ENCODE measurements at regions not wholly inside any gene's neighbourhood (a gene's known extent, or its start where the extent isn't known, plus 50 kb on each side); places are given as distances from the start of the nearest gene placed in this dataset.

DNA sequence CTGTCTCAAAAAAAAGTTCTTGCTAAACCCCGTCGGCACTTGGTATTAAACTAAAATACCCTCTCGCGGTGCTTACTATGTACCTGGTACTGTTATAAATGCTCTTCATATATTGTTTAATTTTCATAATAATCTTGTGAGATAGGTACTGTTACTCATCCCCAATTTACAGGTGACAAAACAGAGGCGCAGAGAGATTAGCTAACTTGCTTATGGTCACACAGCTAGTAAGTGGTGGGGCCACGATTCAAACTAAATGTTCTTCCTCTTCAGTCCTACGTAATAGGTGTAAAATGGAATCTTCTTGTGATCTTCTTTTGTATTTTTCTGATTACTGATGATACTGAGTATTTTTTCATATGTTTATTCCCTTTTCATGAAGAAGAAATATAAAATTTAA is 51.3 kb downstream of the TET3 start:
- Histone ChIP-seq H3K27ac (ENCODE audit: low read length) (no peak overlapping the region), H2AFZ (ENCODE audit: low read length) (no peak overlapping the region)

DNA sequence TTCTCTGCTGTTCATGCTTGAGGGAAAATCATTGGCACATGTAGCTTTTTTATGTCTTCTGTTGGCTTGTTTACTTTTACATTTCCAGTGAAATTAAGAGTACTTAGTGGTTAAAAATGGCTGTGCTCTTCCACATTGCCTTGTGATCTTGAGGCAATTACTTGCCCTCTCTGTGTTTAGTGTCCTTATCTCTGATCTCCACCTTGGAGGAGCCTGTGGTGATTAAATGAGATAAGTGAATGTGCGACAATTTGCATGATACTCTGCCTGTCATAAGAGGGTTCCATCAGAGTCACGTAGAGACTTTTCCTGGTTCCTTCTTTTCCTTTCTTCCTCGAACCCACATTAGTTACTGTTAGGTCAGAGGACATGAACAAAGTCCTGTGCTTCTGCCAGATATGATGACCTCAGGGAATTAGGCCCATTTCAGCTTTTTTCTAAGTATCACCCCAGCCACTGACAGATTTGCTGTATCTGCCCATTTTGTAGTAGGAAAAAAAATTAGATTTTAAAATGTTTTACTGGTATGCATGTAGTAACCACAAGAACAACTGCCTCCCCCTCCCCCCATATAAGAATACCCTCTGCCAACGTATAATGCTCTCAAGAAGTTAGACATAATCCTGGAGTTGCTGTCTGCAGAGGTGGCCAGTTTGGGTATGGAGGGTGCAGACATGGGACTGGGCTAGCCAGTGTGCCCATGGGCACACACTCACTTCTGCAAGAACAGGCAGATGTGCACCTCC is 51.9 kb downstream of the TET3 start:
- Histone ChIP-seq H3F3A (ENCODE audit: insufficient read depth, low read length) (peaks cover 17% of the 10 kb centered on the region), H2AFZ (ENCODE audit: low read length) (no peak overlapping the region), H3K9ac (ENCODE audit: low read length) (no peak overlapping the region), H3K27ac (ENCODE audit: low read length) (no peak overlapping the region), H3K4me1 (ENCODE audit: low read length) (peaks cover 26% of the 10 kb centered on the region), H4K20me1 (ENCODE audit: insufficient read depth, low read length) (no peaks in the 10 kb centered on the region; the same call in 1 of the 2 replicates), H3K4me3 (ENCODE audit: low read length) (no peak overlapping the region), H3K27me3 (replicated peaks; ENCODE audit: insufficient read depth, low read length) (no peaks in the 10 kb centered on the region), H3K9me2 (replicated peaks; ENCODE audit: insufficient read depth, low read length) (no peaks in the 10 kb centered on the region), H3K36me3 (replicated peaks; ENCODE audit: insufficient read depth, low read length) (no peaks in the 10 kb centered on the region), H3K79me2 (ENCODE audit: low read length) (peaks cover 80% of the 10 kb centered on the region), H3K4me2 (ENCODE audit: low read depth, low read length) (no peak overlapping the region), H3K9me3 (replicated peaks; ENCODE audit: insufficient read depth, low read length) (no peaks in the 10 kb centered on the region)
- TF ChIP-seq EZH2phosphoT487 (IDR thresholded peaks at IDR 0.05; ENCODE audit: low read length), result no peak
- TF ChIP-seq, protein P1, sequence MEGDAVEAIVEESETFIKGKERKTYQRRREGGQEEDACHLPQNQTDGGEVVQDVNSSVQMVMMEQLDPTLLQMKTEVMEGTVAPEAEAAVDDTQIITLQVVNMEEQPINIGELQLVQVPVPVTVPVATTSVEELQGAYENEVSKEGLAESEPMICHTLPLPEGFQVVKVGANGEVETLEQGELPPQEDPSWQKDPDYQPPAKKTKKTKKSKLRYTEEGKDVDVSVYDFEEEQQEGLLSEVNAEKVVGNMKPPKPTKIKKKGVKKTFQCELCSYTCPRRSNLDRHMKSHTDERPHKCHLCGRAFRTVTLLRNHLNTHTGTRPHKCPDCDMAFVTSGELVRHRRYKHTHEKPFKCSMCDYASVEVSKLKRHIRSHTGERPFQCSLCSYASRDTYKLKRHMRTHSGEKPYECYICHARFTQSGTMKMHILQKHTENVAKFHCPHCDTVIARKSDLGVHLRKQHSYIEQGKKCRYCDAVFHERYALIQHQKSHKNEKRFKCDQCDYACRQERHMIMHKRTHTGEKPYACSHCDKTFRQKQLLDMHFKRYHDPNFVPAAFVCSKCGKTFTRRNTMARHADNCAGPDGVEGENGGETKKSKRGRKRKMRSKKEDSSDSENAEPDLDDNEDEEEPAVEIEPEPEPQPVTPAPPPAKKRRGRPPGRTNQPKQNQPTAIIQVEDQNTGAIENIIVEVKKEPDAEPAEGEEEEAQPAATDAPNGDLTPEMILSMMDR (IDR thresholded peaks at IDR 0.05; ENCODE audit: low read length), result no peak
- no peak for TF ChIP-seq EZH2 (optimal IDR thresholded peaks at IDR 0.05; ENCODE audit: low read depth, low read length)
- DNase-seq, result no peak

More for the DNA sequence above, 51.3 kb downstream of the TET3 start:
- Histone ChIP-seq H3K4me3 (ENCODE audit: low read length) (no peak overlapping the region), H3F3A (ENCODE audit: insufficient read depth, low read length) (peaks cover 21% of the 10 kb centered on the region), H3K36me3 (replicated peaks; ENCODE audit: insufficient read depth, low read length) (no peaks in the 10 kb centered on the region), H3K9me3 (replicated peaks; ENCODE audit: insufficient read depth, low read length) (no peaks in the 10 kb centered on the region), H3K4me1 (ENCODE audit: low read length) (peaks cover 32% of the 10 kb centered on the region), H3K27me3 (replicated peaks; ENCODE audit: insufficient read depth, low read length) (no peaks in the 10 kb centered on the region), H3K9me2 (replicated peaks; ENCODE audit: insufficient read depth, low read length) (no peaks in the 10 kb centered on the region), H3K4me2 (ENCODE audit: low read depth, low read length) (no peak overlapping the region), H3K9ac (ENCODE audit: low read length) (no peak overlapping the region), H4K20me1 (ENCODE audit: insufficient read depth, low read length) (no peaks in the 10 kb centered on the region; the same call in 1 of the 2 replicates), H3K79me2 (ENCODE audit: low read length) (peaks cover 81% of the 10 kb centered on the region)
- TF ChIP-seq EZH2phosphoT487 (IDR thresholded peaks at IDR 0.05; ENCODE audit: low read length) (no peak), EZH2 (optimal IDR thresholded peaks at IDR 0.05; ENCODE audit: low read depth, low read length) (no peak)
- TF ChIP-seq, protein P1 (IDR thresholded peaks at IDR 0.05; ENCODE audit: low read length), result no peak
- DNase-seq, result no peak

- Histone ChIP-seq H3K27me3 (replicated peaks; ENCODE audit: insufficient read depth, low read length) (no peaks in the 10 kb centered on the region), H3K4me3 (ENCODE audit: low read length) (no peak overlapping the region), H3K4me1 (ENCODE audit: low read length) (peaks cover 23% of the 10 kb centered on the region), H3K4me2 (ENCODE audit: low read depth, low read length) (0 out of 2 replicates have a peak overlapping the region, but pooled peaks have one; percentile 2), H3F3A (ENCODE audit: insufficient read depth, low read length) (peaks cover 10% of the 10 kb centered on the region), H3K9me3 (replicated peaks; ENCODE audit: insufficient read depth, low read length) (no peaks in the 10 kb centered on the region), H3K27ac (ENCODE audit: low read length) (peak overlapping the region; percentile 1; the same call in 1 of the 2 replicates), H3K9me2 (replicated peaks; ENCODE audit: insufficient read depth, low read length) (no peaks in the 10 kb centered on the region), H3K79me2 (ENCODE audit: low read length) (peaks cover 82% of the 10 kb centered on the region), H3K36me3 (replicated peaks; ENCODE audit: insufficient read depth, low read length) (no peaks in the 10 kb centered on the region), H3K9ac (ENCODE audit: low read length) (no peak overlapping the region), H2AFZ (ENCODE audit: low read length) (no peak overlapping the region), H4K20me1 (ENCODE audit: insufficient read depth, low read length) (no peaks in the 10 kb centered on the region; the same call in 1 of the 2 replicates)
- TF ChIP-seq, protein P1 (IDR thresholded peaks at IDR 0.05; ENCODE audit: low read length), result no peak
- TF ChIP-seq EZH2 (optimal IDR thresholded peaks at IDR 0.05; ENCODE audit: low read depth, low read length) (no peak), EZH2phosphoT487 (IDR thresholded peaks at IDR 0.05; ENCODE audit: low read length) (no peak)
- peak; percentile 24 for DNase-seq
Observed at GRCh38 chr2:74037379-74037860, 52.7 kb downstream of the TET3 start.

Measured in MM.1S (cell line).